KOPT-K1 (cell line): ENCODE measurements at regions not wholly inside any gene's neighbourhood (a gene's known extent, or its start where the extent isn't known, plus 50 kb on each side); places are given as distances from the start of the nearest gene placed in this dataset.
"Not testable (repeated sequence)": the region's sequence is repeated elsewhere in the genome, so short reads cannot be mapped to it uniquely, and the experiment has no call there.

Experiments
- H3K27ac ChIP-seq: fragments of 200-600 bp; sonication (generic); 2 replicates; pipeline ENCODE4 v1.5.1; 2016; ENCODE audit warnings: antibody characterized with exemption, mild to moderate bottlenecking, low read depth, low read length; ENCODE audit not compliant: poor library complexity, severe bottlenecking
- H3K36me3 ChIP-seq: fragments of 200-600 bp; sonication (generic); 2 replicates; pipeline ENCODE4 v1.5.1; 2017; ENCODE audit warnings: antibody characterized with exemption, mild to moderate bottlenecking, low read length, moderate library complexity; ENCODE audit not compliant: insufficient read depth
- H3K9me3 ChIP-seq: fragments of 200-600 bp; sonication (generic); 2 replicates; pipeline ENCODE4 v1.5.1; 2017; ENCODE audit warnings: antibody characterized with exemption, low read length, mild to moderate bottlenecking; ENCODE audit not compliant: insufficient read depth, poor library complexity, severe bottlenecking

DNA sequence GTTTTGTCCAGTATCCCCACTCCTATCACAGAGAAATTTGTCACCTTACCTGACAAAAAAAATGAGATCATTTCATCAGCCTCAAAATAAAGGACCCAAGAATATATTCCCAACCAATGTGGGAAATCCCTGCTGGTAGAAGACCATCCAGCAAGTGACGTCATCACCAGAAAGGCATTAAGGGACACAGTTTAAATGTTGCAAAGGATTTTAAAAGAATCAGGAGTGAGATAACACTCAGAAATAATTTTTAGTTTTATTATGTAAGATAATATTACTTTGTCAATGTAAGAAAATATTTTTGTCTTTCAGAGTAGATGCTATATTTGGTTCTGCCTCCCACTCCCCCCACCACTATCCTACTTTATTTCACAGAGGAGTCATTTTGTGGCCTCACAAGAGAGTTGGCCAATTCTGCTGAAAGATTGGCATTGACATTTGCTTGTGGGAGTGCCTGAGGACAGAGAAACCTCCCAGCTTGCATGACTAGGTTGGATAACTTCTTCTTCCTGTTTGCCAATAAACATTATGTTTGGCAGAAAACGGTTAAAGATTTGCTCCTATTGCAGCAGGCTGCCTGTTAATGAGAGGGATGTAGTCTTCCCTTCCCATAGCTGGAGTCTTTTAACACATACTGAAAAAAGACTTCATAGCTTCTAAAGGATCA is 288.6 kb upstream of the DAB2 start:
- Histone ChIP-seq H3K27ac (no peak overlapping the region), H3K9me3 (no peaks in the 10 kb centered on the region), H3K36me3 (no peaks in the 10 kb centered on the region)

DNA sequence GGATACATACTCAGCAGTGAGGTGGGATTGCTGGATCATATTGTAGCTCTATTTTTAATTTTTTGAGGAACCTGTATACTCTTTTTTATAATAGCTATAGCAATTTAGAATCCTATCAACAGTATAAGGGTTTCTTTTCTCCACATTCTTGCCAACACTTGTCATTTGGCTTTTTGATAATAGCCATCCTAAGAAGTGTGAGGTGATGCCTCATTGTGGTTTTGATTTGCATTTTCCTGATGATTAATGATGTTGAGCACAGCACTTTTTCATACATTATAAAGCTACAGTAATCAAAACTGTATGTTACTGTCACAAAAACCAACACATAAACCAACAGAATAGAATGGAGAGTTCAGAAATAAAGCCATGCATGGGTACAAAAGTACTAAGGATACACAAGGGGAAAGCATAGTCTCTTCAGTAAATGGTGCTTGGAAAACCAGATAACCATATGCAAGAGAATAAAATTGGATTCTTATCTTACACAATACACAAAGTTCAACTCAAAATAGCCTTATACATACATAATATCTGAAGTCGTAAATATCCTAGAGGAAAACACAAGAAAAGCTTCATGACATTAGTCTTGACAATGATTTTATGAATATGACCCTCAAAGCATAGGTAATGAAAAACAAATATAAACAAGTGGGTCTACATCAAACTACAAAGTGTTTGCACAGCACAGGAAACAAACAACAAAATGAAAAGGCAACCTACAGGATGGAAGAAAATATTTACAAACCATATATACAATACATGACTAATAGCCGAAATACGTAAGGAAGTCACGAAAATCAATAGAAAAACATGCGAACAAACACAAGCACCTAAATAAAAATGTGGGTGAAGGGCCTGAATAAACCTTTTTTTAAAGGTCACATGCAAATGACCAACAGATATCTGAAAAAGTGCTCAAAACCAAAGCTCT is 287.8 kb upstream of the DAB2 start:
- H3K9me3 ChIP-seq = no peaks in the 10 kb centered on the region
- H3K36me3 ChIP-seq = no peaks in the 10 kb centered on the region
- H3K27ac ChIP-seq = no peak overlapping the region

DNA sequence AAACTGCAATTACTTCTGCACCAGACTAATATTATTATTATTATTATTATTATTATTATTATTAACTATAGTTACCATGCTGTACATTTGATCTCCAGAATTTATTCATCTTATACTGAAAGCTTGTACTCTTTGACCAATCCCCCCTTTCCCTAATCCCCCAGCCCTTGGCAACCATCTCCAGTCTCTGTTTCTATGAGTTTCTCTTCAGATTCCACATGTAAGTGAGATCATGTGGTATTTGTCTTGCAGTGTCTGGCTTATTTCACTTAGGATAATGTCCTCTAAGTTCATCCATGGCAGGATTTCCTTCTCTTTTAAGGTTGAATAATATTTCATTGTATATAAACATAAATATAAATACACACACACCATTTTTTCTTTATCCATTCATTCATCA is 287.0 kb upstream of the DAB2 start:
- no peak overlapping the region for H3K27ac ChIP-seq
- no peaks in the 10 kb centered on the region for H3K9me3 ChIP-seq
- H3K36me3 ChIP-seq = no peaks in the 10 kb centered on the region

GRCh38 chr5:39709032-39709431 is 284.3 kb upstream of the DAB2 start:
- H3K27ac ChIP-seq = no peak overlapping the region
- H3K36me3 ChIP-seq = no peaks in the 10 kb centered on the region
- no peaks in the 10 kb centered on the region for H3K9me3 ChIP-seq

DNA sequence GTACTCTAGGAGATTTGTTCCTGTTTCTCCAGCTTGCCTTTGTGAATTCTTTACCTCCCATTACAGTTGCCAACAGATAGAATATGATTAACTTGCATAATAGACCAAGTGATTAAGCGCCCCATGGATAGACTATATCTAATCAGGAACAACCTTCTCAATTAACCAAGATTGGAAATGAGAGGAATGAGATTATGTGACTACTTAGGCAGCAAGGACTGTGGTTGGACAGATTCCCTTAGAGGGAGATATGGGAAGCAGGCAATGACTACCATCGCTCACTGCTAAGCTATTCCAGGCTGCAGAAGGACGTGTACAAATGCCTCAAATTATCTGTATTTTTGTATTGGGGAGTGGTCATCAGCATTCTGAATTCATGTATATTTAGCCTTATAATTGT is 278.1 kb upstream of the DAB2 start:
- no peaks in the 10 kb centered on the region for H3K9me3 ChIP-seq
- H3K36me3 ChIP-seq = no peaks in the 10 kb centered on the region
- H3K27ac ChIP-seq = no peak overlapping the region

DNA sequence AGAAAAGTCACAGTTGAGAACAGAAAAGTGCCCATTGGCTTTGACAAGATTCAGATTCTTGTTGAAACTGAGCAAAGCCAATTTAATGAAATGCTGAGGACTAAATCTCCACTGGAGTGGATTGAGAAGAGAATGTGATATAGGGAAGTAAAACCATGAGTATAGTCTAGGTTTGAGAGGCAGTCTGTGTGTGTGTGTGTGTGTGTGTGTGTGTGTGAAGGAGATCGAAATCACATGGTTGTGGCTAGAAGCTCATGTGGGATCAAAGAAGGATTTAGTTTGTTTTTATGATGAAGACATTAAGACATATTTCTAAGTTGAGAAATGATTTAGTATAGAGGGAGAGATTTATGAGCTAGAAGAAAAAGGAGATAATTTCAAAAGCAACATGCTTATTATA is 275.7 kb upstream of the DAB2 start:
- Histone ChIP-seq H3K27ac (no peak overlapping the region), H3K36me3 (no peaks in the 10 kb centered on the region), H3K9me3 (no peaks in the 10 kb centered on the region)

- Histone ChIP-seq H3K9me3 (no peaks in the 10 kb centered on the region), H3K27ac (no peak overlapping the region), H3K36me3 (no peaks in the 10 kb centered on the region)
Measured at GRCh38 chr5:39698838-39699560, 274.2 kb upstream of the DAB2 start.

GRCh38 chr5:39697881-39698280 is 273.1 kb upstream of the DAB2 start:
- no peak overlapping the region for H3K27ac ChIP-seq
- no peaks in the 10 kb centered on the region for H3K36me3 ChIP-seq
- no peaks in the 10 kb centered on the region for H3K9me3 ChIP-seq

- Histone ChIP-seq H3K36me3 (no peaks in the 10 kb centered on the region), H3K27ac (no peak overlapping the region), H3K9me3 (no peaks in the 10 kb centered on the region)
Measured at GRCh38 chr5:39696672-39697398, 272.1 kb upstream of the DAB2 start.

- Histone ChIP-seq H3K27ac (no peak overlapping the region), H3K36me3 (no peaks in the 10 kb centered on the region), H3K9me3 (no peaks in the 10 kb centered on the region)
Measured at GRCh38 chr5:39691993-39692392, 267.2 kb upstream of the DAB2 start.

GRCh38 chr5:39691136-39691535 is 266.4 kb upstream of the DAB2 start:
- Histone ChIP-seq H3K9me3 (no peaks in the 10 kb centered on the region), H3K27ac (no peak overlapping the region), H3K36me3 (no peaks in the 10 kb centered on the region)

- Histone ChIP-seq H3K36me3 (no peaks in the 10 kb centered on the region), H3K9me3 (no peaks in the 10 kb centered on the region), H3K27ac (no peak overlapping the region)
Measured at GRCh38 chr5:39689919-39690318, 265.1 kb upstream of the DAB2 start.

- H3K9me3 ChIP-seq, H3K27ac ChIP-seq, H3K36me3 ChIP-seq: not testable (repeated sequence)
Measured at GRCh38 chr5:39687924-39688323, 263.1 kb upstream of the DAB2 start.

GRCh38 chr5:39680213-39680612 is 255.4 kb upstream of the DAB2 start:
- no peak overlapping the region for H3K27ac ChIP-seq
- H3K36me3 ChIP-seq = no peaks in the 10 kb centered on the region
- no peaks in the 10 kb centered on the region for H3K9me3 ChIP-seq

DNA sequence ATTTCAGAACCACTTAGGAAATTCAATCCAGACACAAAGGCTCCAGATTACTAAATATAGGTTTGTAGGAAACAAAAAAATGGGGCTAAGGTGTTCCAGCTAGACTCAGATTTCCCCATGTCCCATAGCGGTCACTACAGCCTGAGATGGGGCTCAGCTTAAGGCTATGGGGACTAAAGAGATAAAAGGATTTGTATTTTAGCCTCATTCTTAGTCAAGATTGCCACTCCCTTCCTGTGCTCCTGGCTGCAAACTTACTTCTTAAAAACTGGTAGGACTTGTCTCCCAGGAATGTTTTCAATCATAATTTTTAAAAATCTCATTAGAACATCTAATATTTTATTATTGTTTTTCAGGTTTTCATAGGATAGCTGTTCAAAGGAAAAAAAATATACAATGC is 253.8 kb upstream of the DAB2 start:
- Histone ChIP-seq H3K27ac (no peak overlapping the region), H3K36me3 (no peaks in the 10 kb centered on the region), H3K9me3 (no peaks in the 10 kb centered on the region)
